CD8-positive, alpha-beta memory T cell (primary cell): ENCODE measurements at regions not wholly inside any gene's neighbourhood (a gene's known extent, or its start where the extent isn't known, plus 50 kb on each side); places are given as distances from the start of the nearest gene placed in this dataset.

Experiments
- CTCF ChIA-PET: fragments of 350-600 bp; sonication (Branson Sonifier 250); formaldehyde crosslinking; loops from one replicate; lab custom pipeline; 2021; ENCODE audit warnings: antibody characterized with exemption; lab: Charles Lee
- POLR2A ChIA-PET: fragments of 350-600 bp; sonication (Branson Sonifier 250); formaldehyde crosslinking; loops from one replicate; lab custom pipeline; 2021; ENCODE audit warnings: antibody characterized with exemption; lab: Charles Lee
- DNase-seq, 5 donors: peaks; one replicate each; pipeline versions ENCODE4 v3.0.0 to v3.0.0-alpha.2; 2020 to 2022; ENCODE audit warnings: mixed read lengths in 1 of 5
- H3K27ac ChIP-seq: one replicate; pipeline ENCODE4 v1.7.0; 2013; ENCODE audit warnings: low read depth, mild to moderate bottlenecking, low read length, moderate library complexity
- H3K27me3 ChIP-seq: 2 replicates; pipeline ENCODE4 v1.7.0; 2013; ENCODE audit warnings: low read length, mild to moderate bottlenecking; ENCODE audit not compliant: insufficient read depth, poor library complexity, severe bottlenecking
- H3K36me3 ChIP-seq: 2 replicates; pipeline ENCODE4 v1.7.0; 2013; ENCODE audit warnings: mild to moderate bottlenecking, low read length, moderate library complexity; ENCODE audit not compliant: insufficient read depth
- H3K4me1 ChIP-seq: 2 replicates; pipeline ENCODE4 v1.7.0; 2013; ENCODE audit warnings: mild to moderate bottlenecking, low read length, moderate library complexity; ENCODE audit not compliant: insufficient read depth
- H3K4me3 ChIP-seq: 2 replicates; pipeline ENCODE4 v1.7.0; 2013; ENCODE audit warnings: mild to moderate bottlenecking, low read length
- H3K9me3 ChIP-seq: 2 replicates; pipeline ENCODE4 v1.7.0; 2013; ENCODE audit warnings: mild to moderate bottlenecking, low read length
- H3K27ac Mint-ChIP-seq, 8 donors: one replicate each; pipeline ENCODE4 v1.8.0; 2020 to 2021; ENCODE audit warnings: mixed read lengths in 8 of 8, mild to moderate bottlenecking in 6 of 8, inconsistent platforms in 3 of 8, moderate library complexity in 3 of 8
- H3K27me3 Mint-ChIP-seq, 2 donors: one replicate each; pipeline ENCODE4 v1.8.0; 2020 to 2021; ENCODE audit warnings: mixed read lengths in 2 of 2, mild to moderate bottlenecking in 1 of 2, moderate library complexity in 1 of 2
- H3K36me3 Mint-ChIP-seq, 3 donors: one replicate each; pipeline ENCODE4 v1.8.0; 2020 to 2021; ENCODE audit warnings: mixed read lengths in 3 of 3, inconsistent platforms in 1 of 3, mild to moderate bottlenecking in 1 of 3
- H3K4me1 Mint-ChIP-seq, 3 donors: one replicate each; pipeline ENCODE4 v1.8.0; 2020 to 2021; ENCODE audit warnings: mixed read lengths in 3 of 3, inconsistent platforms in 1 of 3, mild to moderate bottlenecking in 1 of 3
- H3K4me3 Mint-ChIP-seq, 7 donors: one replicate each; pipeline ENCODE4 v1.8.0; 2020 to 2021; ENCODE audit warnings: mixed read lengths in 7 of 7, mild to moderate bottlenecking in 6 of 7, moderate library complexity in 4 of 7, inconsistent platforms in 2 of 7
- H3K9me3 Mint-ChIP-seq, 5 donors: one replicate each; pipeline ENCODE4 v1.8.0; 2020 to 2022; ENCODE audit warnings: mixed read lengths in 5 of 5, mild to moderate bottlenecking in 3 of 5, moderate library complexity in 2 of 5, inconsistent platforms in 1 of 5

DNA sequence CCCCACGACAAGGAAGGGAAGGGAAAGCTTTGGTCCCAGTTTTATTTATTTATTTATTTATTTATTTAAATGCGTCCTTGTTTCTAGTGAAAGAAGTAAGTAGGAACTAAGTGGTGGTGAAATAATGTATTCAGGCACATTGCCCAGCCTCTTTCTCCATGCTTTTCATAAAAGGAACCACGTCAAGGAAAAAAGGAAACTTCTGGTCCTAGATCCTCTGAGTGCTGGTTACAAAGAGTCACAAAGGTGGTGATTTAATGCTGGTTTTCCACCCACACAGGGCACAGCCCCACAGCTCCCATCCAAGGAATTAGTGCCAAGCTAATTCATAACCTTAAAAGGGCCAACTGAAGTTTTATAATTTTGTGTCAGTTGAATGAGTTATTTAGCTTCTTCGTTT lies 206.6 kb upstream of the GYPA start:
- Histone ChIP-seq H3K27ac (no peak overlapping the region), H3K9me3 (no peaks in the 10 kb centered on the region), H3K4me1 (no peaks in the 10 kb centered on the region), H3K27me3 (no peaks in the 10 kb centered on the region), H3K36me3 (no peaks in the 10 kb centered on the region), H3K4me3 (no peak overlapping the region)
- ChIA-PET CTCF (no interaction called here), POLR2A (no interaction called here)
- no peaks in the 10 kb centered on the region for H3K36me3 Mint-ChIP-seq
- no peaks in the 10 kb centered on the region for H3K4me1 Mint-ChIP-seq
- peaks cover 0 to 4% (median 0%) of the 10 kb centered on the region in 5 donors for H3K9me3 Mint-ChIP-seq
- H3K4me3 Mint-ChIP-seq = no peak overlapping the region
- no peak overlapping the region for H3K27ac Mint-ChIP-seq
- H3K27me3 Mint-ChIP-seq = no peaks in the 10 kb centered on the region
- DNase-seq = no peak

DNA sequence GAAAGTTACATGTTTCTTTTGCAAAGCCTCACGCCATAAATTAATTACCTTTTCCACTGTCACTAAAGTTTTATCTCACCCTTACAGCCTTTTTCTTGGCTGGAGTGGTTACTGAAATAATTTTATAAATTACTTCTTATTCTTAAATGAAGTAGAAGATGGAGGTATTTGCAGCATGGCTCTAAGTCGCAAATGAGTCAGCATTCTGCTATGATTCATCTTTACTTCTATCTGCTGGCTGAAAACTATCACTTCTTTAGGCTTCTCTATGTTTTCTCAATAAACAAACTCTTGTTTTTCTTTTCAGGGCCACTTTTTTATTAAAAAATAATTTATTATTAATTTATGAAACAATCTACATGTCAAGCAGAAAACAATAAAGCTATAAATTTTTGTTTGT lies 210.2 kb upstream of the GYPA start:
- peaks cover 0 to 7% of the 10 kb centered on the region in 2 donors for H3K27me3 Mint-ChIP-seq
- Histone ChIP-seq H3K4me3 (no peak overlapping the region), H3K9me3 (no peaks in the 10 kb centered on the region), H3K36me3 (no peaks in the 10 kb centered on the region), H3K4me1 (no peaks in the 10 kb centered on the region), H3K27me3 (no peaks in the 10 kb centered on the region), H3K27ac (no peak overlapping the region)
- no peak for DNase-seq
- ChIA-PET CTCF (no interaction called here), POLR2A (no interaction called here)
- H3K27ac Mint-ChIP-seq = no peak overlapping the region
- no peak overlapping the region for H3K4me3 Mint-ChIP-seq
- no peaks in the 10 kb centered on the region for H3K36me3 Mint-ChIP-seq
- H3K9me3 Mint-ChIP-seq = peaks cover 0 to 3% (median 0%) of the 10 kb centered on the region in 5 donors
- no peaks in the 10 kb centered on the region for H3K4me1 Mint-ChIP-seq

DNA sequence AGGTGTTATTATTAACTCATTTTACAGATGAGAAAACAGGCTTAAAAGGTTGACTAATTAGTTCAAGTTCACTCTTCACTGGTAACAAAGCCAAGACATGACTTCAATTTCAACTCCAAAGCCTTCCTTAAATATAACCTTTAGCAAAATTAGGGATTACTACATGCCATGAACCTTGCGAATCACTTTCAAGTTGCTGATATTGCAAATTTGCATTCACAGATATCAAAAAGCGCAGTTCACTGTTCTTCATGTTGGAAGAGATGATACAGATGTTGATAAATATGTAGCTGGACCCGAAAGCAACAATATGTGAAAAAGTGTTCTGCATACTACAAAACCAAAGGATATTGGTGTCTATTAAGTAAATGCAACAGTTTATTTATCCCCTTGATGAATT lies 210.8 kb upstream of the GYPA start:
- no peaks in the 10 kb centered on the region for H3K4me1 Mint-ChIP-seq
- H3K36me3 ChIP-seq = no peaks in the 10 kb centered on the region
- H3K27ac ChIP-seq = no peak overlapping the region
- H3K4me3 ChIP-seq = no peak overlapping the region
- no peaks in the 10 kb centered on the region for H3K36me3 Mint-ChIP-seq
- ChIA-PET CTCF (no interaction called here), POLR2A (no interaction called here)
- no peak overlapping the region for H3K4me3 Mint-ChIP-seq
- peaks cover 0 to 7% of the 10 kb centered on the region in 2 donors for H3K27me3 Mint-ChIP-seq
- DNase-seq = no peak
- peaks cover 0 to 3% (median 0%) of the 10 kb centered on the region in 5 donors for H3K9me3 Mint-ChIP-seq
- H3K4me1 ChIP-seq = no peaks in the 10 kb centered on the region
- no peak overlapping the region for H3K27ac Mint-ChIP-seq
- no peaks in the 10 kb centered on the region for H3K27me3 ChIP-seq
- no peaks in the 10 kb centered on the region for H3K9me3 ChIP-seq

DNA sequence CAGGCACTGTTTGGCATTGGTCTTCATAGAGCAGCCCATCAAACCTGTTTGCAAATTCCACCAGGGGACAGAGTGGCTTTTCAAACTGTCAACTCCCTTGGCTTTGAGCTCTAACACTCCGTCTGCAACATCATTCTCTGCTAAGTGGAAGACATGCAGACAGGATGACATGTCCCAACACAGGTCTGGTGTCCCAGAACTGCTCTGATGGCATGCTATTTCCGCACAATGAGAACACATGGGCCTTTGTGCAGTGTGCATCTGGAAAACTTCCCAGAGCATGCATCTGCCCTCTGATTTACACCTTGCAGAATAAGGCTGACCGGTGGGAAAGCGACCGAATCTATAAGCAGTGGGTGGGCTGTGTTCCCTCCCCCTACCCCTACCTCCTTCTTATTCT lies 212.8 kb upstream of the GYPA start:
- H3K4me1 Mint-ChIP-seq = no peaks in the 10 kb centered on the region

DNA sequence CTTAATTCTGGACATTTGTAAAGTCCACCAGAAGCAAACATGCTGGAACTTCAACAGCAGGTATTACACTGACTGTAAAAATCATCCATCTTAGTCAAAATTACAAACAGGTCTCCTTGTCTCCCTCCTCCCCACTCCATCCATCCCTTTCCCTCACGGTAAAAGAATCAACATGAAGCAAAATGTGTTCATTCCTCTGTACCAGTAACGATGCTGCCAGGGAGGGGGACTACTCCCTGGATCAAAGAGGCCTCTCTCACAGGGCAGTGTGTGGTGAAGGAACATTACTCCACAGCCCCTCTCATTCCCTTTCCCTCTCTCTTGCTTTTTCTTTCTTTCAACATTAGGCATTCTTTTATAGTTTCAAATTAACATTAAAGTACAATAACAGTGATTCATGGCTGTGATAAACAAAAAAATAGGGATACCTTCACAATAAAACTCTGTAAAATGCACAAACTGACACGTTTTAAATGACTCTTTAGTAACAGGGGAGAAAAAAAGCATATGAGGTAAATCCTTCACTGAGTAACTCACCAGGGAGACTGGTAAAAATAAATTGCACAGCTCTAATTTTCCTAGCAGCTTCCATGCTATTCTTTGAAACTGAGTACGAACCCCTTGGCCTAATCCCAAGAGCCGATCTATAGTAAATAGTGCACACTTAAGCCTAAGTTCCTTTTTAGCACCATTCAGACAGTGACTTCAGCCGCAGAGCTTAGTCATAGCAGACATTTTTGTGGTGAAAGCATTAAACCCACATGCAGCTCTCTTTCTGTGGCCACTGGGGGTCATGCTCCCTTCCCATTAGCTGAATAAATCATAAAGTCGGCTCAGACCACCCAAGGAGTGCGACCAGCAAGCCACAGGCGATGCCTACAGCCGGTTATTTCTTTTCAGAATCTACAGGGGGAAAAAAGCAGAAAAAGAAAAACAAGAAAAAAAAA lies 215.6 kb upstream of the GYPA start:
- POLR2A ChIA-PET = no interaction called here
- Histone ChIP-seq H3K27ac (no peak overlapping the region), H3K36me3 (no peaks in the 10 kb centered on the region), H3K4me3 (no peak overlapping the region), H3K4me1 (no peaks in the 10 kb centered on the region), H3K27me3 (no peaks in the 10 kb centered on the region), H3K9me3 (no peaks in the 10 kb centered on the region)
- Mint-ChIP-seq H3K36me3 (no peaks in the 10 kb centered on the region), H3K27ac (no peak overlapping the region), H3K9me3 (peaks cover 0 to 5% (median 0%) of the 10 kb centered on the region in 5 donors), H3K4me1 (no peaks in the 10 kb centered on the region), H3K4me3 (no peak overlapping the region), H3K27me3 (peaks cover 1 to 7% of the 10 kb centered on the region in 2 donors)
- CTCF ChIA-PET = no interaction called here
- DNase-seq = no peak

More for the DNA sequence above, 212.8 kb upstream of the GYPA start:
- ChIA-PET POLR2A (no interaction called here), CTCF (no interaction called here)
- Mint-ChIP-seq H3K4me3 (no peak overlapping the region), H3K36me3 (no peaks in the 10 kb centered on the region), H3K9me3 (peaks cover 0 to 3% (median 0%) of the 10 kb centered on the region in 5 donors), H3K27ac (no peak overlapping the region), H3K27me3 (peaks cover 0 to 7% of the 10 kb centered on the region in 2 donors)
- DNase-seq = no peak
- Histone ChIP-seq H3K4me1 (no peaks in the 10 kb centered on the region), H3K9me3 (no peaks in the 10 kb centered on the region), H3K27me3 (no peaks in the 10 kb centered on the region), H3K36me3 (no peaks in the 10 kb centered on the region), H3K27ac (no peak overlapping the region), H3K4me3 (no peak overlapping the region)

DNA sequence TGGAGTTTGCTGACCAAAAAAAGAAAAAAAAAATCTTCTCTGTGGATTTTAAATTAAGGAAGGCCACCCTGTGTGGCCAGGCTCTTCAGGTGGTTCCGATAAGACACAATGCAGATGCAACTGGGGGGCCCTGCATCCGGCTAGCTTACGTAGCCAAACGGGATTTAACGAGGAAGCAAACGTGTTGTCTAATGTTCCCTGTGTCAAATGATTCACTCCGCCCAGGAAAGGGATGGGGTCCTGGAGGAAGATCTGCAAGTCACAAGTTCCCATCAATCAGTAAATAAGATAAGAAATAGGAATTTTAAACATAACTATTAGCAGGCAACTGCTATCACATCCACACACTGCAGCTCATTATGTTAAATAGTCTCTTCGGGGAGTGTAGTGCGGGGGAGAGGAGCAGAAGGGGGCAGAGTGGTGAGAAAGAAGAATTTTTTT lies 216.4 kb upstream of the GYPA start:
- DNase-seq = no peak
- no peaks in the 10 kb centered on the region for H3K4me1 Mint-ChIP-seq
- H3K36me3 Mint-ChIP-seq = no peaks in the 10 kb centered on the region
- CTCF ChIA-PET = no interaction called here
- peaks cover 0 to 5% (median 0%) of the 10 kb centered on the region in 5 donors for H3K9me3 Mint-ChIP-seq
- H3K27me3 Mint-ChIP-seq = peaks cover 1 to 7% of the 10 kb centered on the region in 2 donors
- no peaks in the 10 kb centered on the region for H3K27me3 ChIP-seq
- no peak overlapping the region for H3K4me3 ChIP-seq
- H3K4me1 ChIP-seq = no peaks in the 10 kb centered on the region
- H3K4me3 Mint-ChIP-seq = no peak overlapping the region
- H3K27ac Mint-ChIP-seq = no peak overlapping the region
- no peak overlapping the region for H3K27ac ChIP-seq
- no peaks in the 10 kb centered on the region for H3K36me3 ChIP-seq
- H3K9me3 ChIP-seq = no peaks in the 10 kb centered on the region
- POLR2A ChIA-PET = no interaction called here

DNA sequence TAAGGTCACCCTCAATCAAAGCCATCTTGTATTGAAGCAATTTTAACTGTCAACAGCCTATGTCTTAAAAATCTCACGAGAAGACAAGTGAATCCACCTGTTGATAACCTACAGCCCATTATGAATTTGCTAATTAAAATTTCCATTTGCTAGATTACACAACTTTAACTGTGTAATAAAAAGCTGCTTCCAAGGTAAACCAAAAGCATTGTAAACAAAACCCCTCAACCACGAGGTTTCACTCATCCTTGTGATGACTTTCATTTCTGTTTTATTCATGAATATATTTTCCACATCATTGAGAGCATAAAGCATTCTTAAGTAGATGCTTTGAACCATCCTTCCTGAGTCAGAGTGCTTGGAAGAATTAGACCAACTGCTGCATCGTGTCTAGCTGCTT lies 217.5 kb upstream of the GYPA start:
- POLR2A ChIA-PET = no interaction called here
- Mint-ChIP-seq H3K9me3 (peaks cover 0 to 5% (median 0%) of the 10 kb centered on the region in 5 donors), H3K4me1 (no peaks in the 10 kb centered on the region), H3K4me3 (no peak overlapping the region), H3K27me3 (peaks cover 1 to 7% of the 10 kb centered on the region in 2 donors), H3K36me3 (no peaks in the 10 kb centered on the region), H3K27ac (no peak overlapping the region)
- Histone ChIP-seq H3K27ac (no peak overlapping the region), H3K27me3 (no peaks in the 10 kb centered on the region), H3K9me3 (no peaks in the 10 kb centered on the region), H3K36me3 (no peaks in the 10 kb centered on the region), H3K4me1 (no peaks in the 10 kb centered on the region), H3K4me3 (no peak overlapping the region)
- DNase-seq = no peak
- CTCF ChIA-PET = no interaction called here

DNA sequence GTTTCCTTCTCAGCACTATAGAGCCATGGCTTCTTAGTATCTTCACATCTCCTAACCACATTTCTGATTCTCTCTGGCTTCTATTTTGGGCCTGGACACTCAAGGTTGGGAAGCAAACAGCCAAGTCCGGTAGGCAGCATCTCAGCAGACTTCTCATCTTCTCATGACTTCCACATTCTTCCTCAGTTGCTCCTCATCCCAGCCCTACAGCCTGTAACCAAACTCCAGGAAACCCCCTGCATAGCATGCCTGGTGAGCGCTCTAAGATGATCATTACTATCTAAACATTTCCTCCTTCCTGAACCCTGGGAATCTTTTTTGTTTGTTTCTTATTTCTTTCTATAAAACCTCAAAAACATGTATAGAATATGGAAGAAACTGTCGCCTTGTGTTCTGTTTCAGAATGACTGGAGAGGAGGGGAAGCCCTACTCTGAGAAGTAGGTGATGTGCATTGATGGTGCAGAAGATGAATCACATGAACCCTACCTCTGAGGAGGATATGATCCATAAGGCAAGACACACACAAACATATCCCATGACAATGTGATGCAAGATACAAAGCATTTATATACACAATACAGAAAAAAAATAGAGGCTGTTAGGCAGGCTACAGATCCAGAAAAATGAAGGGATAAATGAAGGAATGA lies 219.8 kb upstream of the GYPA start:
- Mint-ChIP-seq H3K4me3 (no peak overlapping the region), H3K4me1 (no peaks in the 10 kb centered on the region), H3K36me3 (no peaks in the 10 kb centered on the region), H3K27me3 (peaks cover 0 to 1% of the 10 kb centered on the region in 2 donors), H3K9me3 (peaks cover 0 to 5% (median 0%) of the 10 kb centered on the region in 5 donors), H3K27ac (no peak overlapping the region)
- Histone ChIP-seq H3K4me1 (no peaks in the 10 kb centered on the region), H3K27ac (no peak overlapping the region), H3K36me3 (no peaks in the 10 kb centered on the region), H3K4me3 (no peak overlapping the region), H3K9me3 (no peaks in the 10 kb centered on the region), H3K27me3 (no peaks in the 10 kb centered on the region)
- DNase-seq = no peak
- POLR2A ChIA-PET = no interaction called here
- CTCF ChIA-PET = no interaction called here
